ENCODE measurements at regions not wholly inside any gene's neighbourhood (a gene's known extent, or its start where the extent isn't known, plus 50 kb on each side); places are given as distances from the start of the nearest gene placed in this dataset.

DNA sequence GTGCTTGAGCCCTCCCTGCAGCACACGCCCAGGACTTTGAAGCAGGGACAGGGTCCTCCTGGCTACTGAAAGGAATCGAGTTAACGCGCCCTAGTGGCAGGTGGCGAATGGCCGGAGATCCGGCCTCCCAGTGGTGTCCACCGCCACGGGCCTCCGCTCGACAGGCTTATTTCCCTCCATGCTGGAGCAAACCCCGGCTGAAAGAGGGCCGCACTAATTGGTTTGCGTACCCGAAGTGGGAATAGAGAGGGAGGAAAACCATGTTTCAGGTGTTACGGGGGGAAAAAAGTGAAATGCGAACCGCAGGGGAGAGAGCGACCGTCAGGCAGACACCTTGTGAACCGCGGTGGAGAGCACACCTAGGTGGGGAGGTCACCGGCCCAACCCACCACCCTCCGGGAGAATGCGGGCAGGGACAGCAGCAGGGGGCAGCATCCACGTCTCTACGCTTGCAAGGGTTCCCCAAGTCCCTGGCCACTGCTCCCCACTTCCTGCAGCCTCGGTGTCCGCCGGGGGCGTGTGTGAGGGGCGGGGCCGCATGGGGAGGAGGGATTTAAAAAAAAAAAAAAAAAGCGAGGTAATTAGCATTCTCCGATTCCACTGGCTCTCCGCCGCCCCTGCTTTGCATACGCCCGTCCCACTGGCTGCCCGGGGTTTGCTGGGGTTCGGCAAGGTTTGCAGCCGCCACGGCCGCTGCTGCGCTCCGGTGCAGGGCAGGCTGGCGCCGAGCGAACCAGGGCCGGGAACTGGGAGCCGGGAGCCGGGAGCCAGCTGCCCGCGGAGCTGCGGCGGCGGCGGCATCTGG, 224.6 kb upstream of the CRY1 start:
- intact Hi-C loops (cut with micrococcal nuclease): loop anchor here (1.0 to 5.0 kb wide), 5 partner anchors 84 to 439 kb away; partner anchors contain the start of gene PWP1
- Mint-ChIP-seq H3K36me3 (ENCODE audit: low read depth) (peaks cover 4% of the 10 kb centered on the region), H3K27ac (no peak overlapping the region), H3K4me1 (ENCODE audit: low read depth) (peaks cover 24% of the 10 kb centered on the region), H3K27me3 (ENCODE audit: low read depth) (no peaks in the 10 kb centered on the region), H3K4me3 (peak overlapping the region; percentile 85), H3K9me3 (no peaks in the 10 kb centered on the region)
- CTCF ChIA-PET: interaction anchor here (0.8 to 6.3 kb wide), 9 partner anchors 9 to 290 kb away, joined by 3 to 51 read pairs (median 6); no protein-coding TSS in a partner anchor
- peak; percentile 92 for DNase-seq

DNA sequence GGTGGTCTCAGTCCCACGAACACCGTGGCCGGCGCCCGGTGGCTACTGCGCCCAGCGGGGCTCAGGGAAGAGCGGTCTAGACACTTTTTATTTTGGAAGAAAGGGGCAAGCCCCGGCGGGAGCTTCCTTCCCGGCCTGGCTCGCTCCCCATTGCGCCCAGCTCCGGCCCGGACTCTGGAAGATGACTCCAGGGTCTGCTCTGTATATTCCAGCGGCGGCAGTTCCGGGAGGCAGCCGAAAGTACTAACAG, 225.1 kb upstream of the CRY1 start:
- CTCF ChIA-PET: interaction anchor here (1.0 to 6.3 kb wide), 6 partner anchors 9 to 289 kb away, joined by 3 to 51 read pairs (median 6); no protein-coding TSS in a partner anchor
- Mint-ChIP-seq H3K9me3 (no peaks in the 10 kb centered on the region), H3K4me3 (peak overlapping the region; percentile 85), H3K36me3 (ENCODE audit: low read depth) (peaks cover 4% of the 10 kb centered on the region), H3K4me1 (ENCODE audit: low read depth) (peaks cover 29% of the 10 kb centered on the region), H3K27me3 (ENCODE audit: low read depth) (no peaks in the 10 kb centered on the region), H3K27ac (no peak overlapping the region)
- intact Hi-C loops (cut with micrococcal nuclease): loop anchor here (1.0 to 5.0 kb wide), 5 partner anchors 84 to 439 kb away; partner anchors contain the start of gene PWP1
- no peak for DNase-seq

- Mint-ChIP-seq H3K4me3 (peak overlapping the region; percentile 85), H3K9me3 (no peaks in the 10 kb centered on the region), H3K36me3 (ENCODE audit: low read depth) (peaks cover 4% of the 10 kb centered on the region), H3K4me1 (ENCODE audit: low read depth) (peaks cover 32% of the 10 kb centered on the region), H3K27me3 (ENCODE audit: low read depth) (no peaks in the 10 kb centered on the region), H3K27ac (no peak overlapping the region)
- CTCF ChIA-PET: interaction anchor here (1.0 to 6.3 kb wide), 8 partner anchors 8 to 288 kb away, joined by 3 to 51 read pairs (median 8); no protein-coding TSS in a partner anchor
- intact Hi-C loops (cut with micrococcal nuclease): loop anchor here (1.0 to 5.0 kb wide), 5 partner anchors 83 to 438 kb away; partner anchors contain the start of gene PWP1
- DNase-seq: peak; percentile 40
Measured at GRCh38 chr12:107318806-107319532, 225.6 kb upstream of the CRY1 start.

DNA sequence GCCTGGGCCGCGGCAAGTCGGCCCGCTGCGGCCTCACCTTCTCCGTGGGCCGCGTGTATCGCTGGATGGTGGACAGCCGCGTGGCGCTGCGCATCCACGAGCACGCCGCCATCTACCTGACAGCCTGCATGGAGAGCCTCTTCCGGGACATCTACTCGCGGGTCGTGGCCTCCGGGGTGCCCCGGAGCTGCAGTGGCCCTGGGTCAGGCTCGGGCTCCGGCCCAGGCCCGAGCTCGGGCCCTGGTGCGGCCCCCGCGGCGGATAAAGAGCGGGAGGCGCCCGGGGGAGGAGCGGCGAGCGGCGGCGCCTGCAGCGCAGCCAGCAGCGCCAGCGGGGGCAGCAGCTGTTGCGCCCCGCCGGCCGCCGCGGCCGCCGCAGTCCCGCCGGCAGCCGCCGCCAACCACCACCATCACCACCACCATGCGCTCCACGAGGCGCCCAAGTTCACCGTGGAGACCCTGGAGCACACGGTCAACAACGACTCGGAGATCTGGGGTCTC, 226.2 kb upstream of the CRY1 start:
- Mint-ChIP-seq H3K4me3 (peak overlapping the region; percentile 85), H3K36me3 (ENCODE audit: low read depth) (peaks cover 4% of the 10 kb centered on the region), H3K9me3 (no peaks in the 10 kb centered on the region), H3K27ac (peak overlapping the region; percentile 90), H3K4me1 (ENCODE audit: low read depth) (peaks cover 32% of the 10 kb centered on the region), H3K27me3 (ENCODE audit: low read depth) (no peaks in the 10 kb centered on the region)
- no peak for DNase-seq
- intact Hi-C loops (cut with micrococcal nuclease): loop anchor here (1.0 to 10.0 kb wide), 8 partner anchors 53 to 1075 kb away; partner anchors contain the start of genes CKAP4, CRY1, MTERF2 and TMEM263
- CTCF ChIA-PET: interaction anchor here (1.2 to 6.3 kb wide), 7 partner anchors 9 to 288 kb away, joined by 3 to 51 read pairs (median 9); no protein-coding TSS in a partner anchor

- Mint-ChIP-seq H3K27me3 (ENCODE audit: low read depth) (no peaks in the 10 kb centered on the region), H3K9me3 (no peaks in the 10 kb centered on the region), H3K4me1 (ENCODE audit: low read depth) (peaks cover 36% of the 10 kb centered on the region), H3K36me3 (ENCODE audit: low read depth) (peaks cover 4% of the 10 kb centered on the region), H3K4me3 (peak overlapping the region; percentile 85), H3K27ac (peak overlapping the region; percentile 90)
- peak; percentile 91 for DNase-seq
- intact Hi-C loops (cut with micrococcal nuclease): loop anchor here (1.0 to 10.0 kb wide), 6 partner anchors 52 to 1075 kb away; partner anchors contain the start of genes CKAP4, CRY1, MTERF2 and TMEM263
- CTCF ChIA-PET: interaction anchor here (0.8 to 6.3 kb wide), 10 partner anchors 9 to 188 kb away, joined by 3 to 51 read pairs (median 8); no protein-coding TSS in a partner anchor
Measured at GRCh38 chr12:107320033-107320928, 226.9 kb upstream of the CRY1 start.

DNA sequence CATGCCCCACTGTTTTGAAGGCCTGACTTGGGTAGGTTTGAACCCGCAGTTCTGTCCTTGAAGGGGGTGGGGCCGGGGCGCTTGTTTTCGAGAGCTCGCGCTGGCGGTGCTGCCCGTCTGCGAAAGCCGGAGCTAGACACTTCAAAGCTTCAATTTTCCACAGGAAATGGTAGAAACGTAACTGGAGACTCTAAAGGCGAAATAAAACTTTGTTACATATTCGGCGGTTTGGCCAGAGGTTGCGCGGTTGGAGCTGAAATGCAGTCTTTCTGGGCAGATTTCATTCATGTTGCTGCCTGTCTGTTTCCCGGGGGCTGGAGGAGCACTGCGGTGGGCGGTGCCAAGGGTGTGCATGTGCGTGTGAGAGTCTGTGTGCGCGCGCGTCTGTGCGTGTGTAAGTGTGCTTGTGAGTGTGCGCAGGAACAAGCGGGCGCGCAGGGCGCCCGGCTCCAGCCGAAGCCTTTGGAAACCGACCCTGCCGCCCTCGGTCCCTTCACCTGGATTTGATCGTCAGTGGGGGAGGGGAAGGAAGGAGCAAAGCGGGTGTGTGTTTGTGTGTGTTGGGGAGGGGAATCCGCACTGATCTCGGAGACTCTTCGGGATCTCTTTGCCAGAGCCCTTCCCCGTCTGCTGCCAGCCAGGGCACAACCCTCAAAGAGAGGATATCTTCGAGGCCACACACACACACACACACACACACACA, 227.7 kb upstream of the CRY1 start:
- Mint-ChIP-seq H3K27me3 (ENCODE audit: low read depth) (no peaks in the 10 kb centered on the region), H3K9me3 (no peaks in the 10 kb centered on the region), H3K36me3 (ENCODE audit: low read depth) (peaks cover 4% of the 10 kb centered on the region), H3K27ac (peak overlapping the region; percentile 90), H3K4me3 (peak overlapping the region; percentile 85), H3K4me1 (ENCODE audit: low read depth) (peaks cover 36% of the 10 kb centered on the region)
- intact Hi-C loops (cut with micrococcal nuclease): loop anchor here (1.0 to 10.0 kb wide), 8 partner anchors 8 to 1076 kb away; partner anchors contain the start of genes CKAP4, CRY1, MTERF2 and TMEM263
- DNase-seq: peak; percentile 88
- CTCF ChIA-PET: interaction anchor here (0.8 to 6.3 kb wide), 9 partner anchors 8 to 189 kb away, joined by 3 to 51 read pairs (median 7); no protein-coding TSS in a partner anchor

- H3K4me1 Mint-ChIP-seq (ENCODE audit: low read depth): peaks cover 37% of the 10 kb centered on the region
- H3K36me3 Mint-ChIP-seq (ENCODE audit: low read depth): peaks cover 4% of the 10 kb centered on the region
Measured at GRCh38 chr12:107322063-107322462, 228.7 kb upstream of the CRY1 start.

GRCh38 chr12:107325075-107325608, 231.8 kb upstream of the CRY1 start:
- H3K27ac Mint-ChIP-seq: no peak overlapping the region
- no peaks in the 10 kb centered on the region for H3K27me3 Mint-ChIP-seq (ENCODE audit: low read depth)
- DNase-seq: no peak
- CTCF ChIA-PET: interaction anchor here (0.6 to 5.6 kb wide), 2 partner anchors 77 to 344 kb away, joined by 3 to 31 read pairs; no protein-coding TSS in a partner anchor
- H3K4me1 Mint-ChIP-seq (ENCODE audit: low read depth): peaks cover 62% of the 10 kb centered on the region
- H3K4me3 Mint-ChIP-seq: no peak overlapping the region
- H3K36me3 Mint-ChIP-seq (ENCODE audit: low read depth): peaks cover 6% of the 10 kb centered on the region
- H3K9me3 Mint-ChIP-seq: no peaks in the 10 kb centered on the region
- intact Hi-C loops (cut with micrococcal nuclease): loop anchor here (10.0 kb wide), 2 partner anchors 340 to 1080 kb away; partner anchors contain the start of genes CKAP4 and MTERF2

More at GRCh38 chr12:107322063-107322462, 228.7 kb upstream of the CRY1 start:
- Mint-ChIP-seq H3K27ac (peak overlapping the region; percentile 90), H3K9me3 (no peaks in the 10 kb centered on the region), H3K4me3 (peak overlapping the region; percentile 85), H3K27me3 (ENCODE audit: low read depth) (no peaks in the 10 kb centered on the region)
- CTCF ChIA-PET: interaction anchor here (1.5 to 6.3 kb wide), 4 partner anchors 7 to 83 kb away, joined by 6 to 51 read pairs (median 29); no protein-coding TSS in a partner anchor
- DNase-seq: peak; percentile 72
- intact Hi-C loops (cut with micrococcal nuclease): loop anchor here (5.0 to 10.0 kb wide), 4 partner anchors 337 to 1077 kb away; partner anchors contain the start of genes CKAP4, MTERF2 and TMEM263

GRCh38 chr12:107326237-107326636, 232.9 kb upstream of the CRY1 start:
- Mint-ChIP-seq H3K36me3 (ENCODE audit: low read depth) (peaks cover 5% of the 10 kb centered on the region), H3K4me3 (no peak overlapping the region), H3K4me1 (ENCODE audit: low read depth) (peaks cover 67% of the 10 kb centered on the region), H3K27ac (no peak overlapping the region), H3K9me3 (no peaks in the 10 kb centered on the region), H3K27me3 (ENCODE audit: low read depth) (no peaks in the 10 kb centered on the region)
- DNase-seq: no peak
- CTCF ChIA-PET: interaction anchor here (0.6 to 5.6 kb wide), 6 partner anchors 43 to 281 kb away, joined by 3 to 31 read pairs (median 3); no protein-coding TSS in a partner anchor
- intact Hi-C loops (cut with micrococcal nuclease): loop anchor here (10.0 kb wide), 2 partner anchors 341 to 1081 kb away; partner anchors contain the start of genes CKAP4 and MTERF2

- Mint-ChIP-seq H3K27me3 (ENCODE audit: low read depth) (no peaks in the 10 kb centered on the region), H3K27ac (no peak overlapping the region), H3K36me3 (ENCODE audit: low read depth) (peaks cover 6% of the 10 kb centered on the region), H3K4me1 (ENCODE audit: low read depth) (peaks cover 66% of the 10 kb centered on the region), H3K9me3 (no peaks in the 10 kb centered on the region), H3K4me3 (no peak overlapping the region)
- DNase-seq: no peak
- intact Hi-C loops (cut with micrococcal nuclease): loop anchor here (2.0 to 10.0 kb wide), 4 partner anchors 25 to 1083 kb away; partner anchors contain the start of genes CKAP4 and MTERF2
- CTCF ChIA-PET: interaction anchor here (0.8 to 5.6 kb wide), 4 partner anchors 9 to 280 kb away, joined by 3 to 31 read pairs (median 6); a partner anchor contains a TSS
Measured at GRCh38 chr12:107327651-107328182, 234.4 kb upstream of the CRY1 start.

Measured in activated naive CD4-positive, alpha-beta T cell treated with anti-CD3 and anti-CD28 coated beads for 36 hours (primary cell).